T-cell (primary cell): ENCODE measurements at regions not wholly inside any gene's neighbourhood (a gene's known extent, or its start where the extent isn't known, plus 50 kb on each side); places are given as distances from the start of the nearest gene placed in this dataset.

Experiments used
- ATAC-seq, 4 experiments: fragments of 200-7000 bp in 3 of 4; fragments of 150-1000 bp in 1 of 4; cut with Tn5 transposase; replicated peaks in 1 of 4; 1 replicate in 3 of 4; 2 replicates in 1 of 4; pipeline ENCODE4 v1.10.0; 2021; ENCODE audit warnings: moderate library complexity in 3 of 4, mild to moderate bottlenecking in 2 of 4, moderate number of reproducible peaks in 1 of 4
- CTCF ChIA-PET, 2 donors: fragments of 300-600 bp; sonication (Branson Sonifier 250); formaldehyde crosslinking; loops; one replicate each; lab custom pipeline; 2022; ENCODE audit warnings: antibody characterized with exemption in 2 of 2; lab: Charles Lee
- POLR2A ChIA-PET, 2 donors: fragments of 300-600 bp; sonication (Branson Sonifier 250); formaldehyde crosslinking; loops; one replicate each; lab custom pipeline; 2022; ENCODE audit warnings: antibody characterized with exemption in 2 of 2; lab: Charles Lee
- DNase-seq, 35 experiments: peaks; one replicate each; pipeline versions ENCODE4 v3.0.0 to v3.0.0-alpha.2; 2013 to 2023
- H3K27ac ChIP-seq: one replicate; pipeline ENCODE4 v1.5.1; 2013; ENCODE audit warnings: low read length
- H3K27me3 ChIP-seq, 2 experiments: replicated peaks in 1 of 2; 1 replicate in 1 of 2; 2 replicates in 1 of 2; pipeline versions ENCODE4 v1.6.1 to v1.7.0; 2013; ENCODE audit warnings: low read length in 1 of 2, mixed read lengths in 1 of 2; ENCODE audit not compliant: control insufficient read depth in 2 of 2, insufficient read depth in 2 of 2; ENCODE audit errors: extremely low read depth in 1 of 2
- H3K36me3 ChIP-seq, 2 donors: 1 replicate in 1 of 2; 2 replicates in 1 of 2; pipeline versions ENCODE4 v1.6.1 to v1.7.0; 2013; ENCODE audit warnings: low read length in 1 of 2; ENCODE audit not compliant: control insufficient read depth in 2 of 2, insufficient read depth in 1 of 2; ENCODE audit errors: extremely low read depth in 1 of 2
- H3K4me1 ChIP-seq, 2 experiments: 1 replicate in 1 of 2; 2 replicates in 1 of 2; pipeline versions ENCODE4 v1.6.1 to v1.7.0; 2013; ENCODE audit warnings: low read length in 2 of 2, mixed read lengths in 1 of 2; ENCODE audit not compliant: insufficient read depth in 2 of 2, control insufficient read depth in 1 of 2; ENCODE audit errors: extremely low read depth in 1 of 2
- H3K4me3 ChIP-seq, 2 donors: 1 replicate in 1 of 2; 2 replicates in 1 of 2; pipeline versions ENCODE4 v1.5.1 to v1.7.0; 2013; ENCODE audit warnings: mild to moderate bottlenecking in 2 of 2, low read length in 1 of 2, moderate library complexity in 1 of 2; ENCODE audit not compliant: control insufficient read depth in 1 of 2; ENCODE audit errors: extremely low read depth in 1 of 2
- H3K9me3 ChIP-seq: 2 replicates; pipeline ENCODE4 v1.7.0; 2013
- H3K27ac Mint-ChIP-seq, 2 donors: one replicate each; pipeline ENCODE4 v1.8.0; 2020 to 2021; ENCODE audit warnings: mild to moderate bottlenecking in 2 of 2, mixed read lengths in 2 of 2
- H3K27me3 Mint-ChIP-seq, 2 donors: one replicate each; pipeline ENCODE4 v1.8.0; 2021 to 2022; ENCODE audit warnings: mixed read lengths in 2 of 2
- H3K36me3 Mint-ChIP-seq: one replicate; pipeline ENCODE4 v1.8.0; 2021; ENCODE audit warnings: mixed read lengths
- H3K4me1 Mint-ChIP-seq, 3 donors: one replicate each; pipeline ENCODE4 v1.8.0; 2020 to 2022; ENCODE audit warnings: mixed read lengths in 3 of 3, mild to moderate bottlenecking in 1 of 3
- H3K4me3 Mint-ChIP-seq, 3 donors: one replicate each; pipeline ENCODE4 v1.8.0; 2020 to 2022; ENCODE audit warnings: mild to moderate bottlenecking in 3 of 3, mixed read lengths in 3 of 3, moderate library complexity in 3 of 3
- H3K9me3 Mint-ChIP-seq, 3 donors: one replicate each; pipeline ENCODE4 v1.8.0; 2020 to 2022; ENCODE audit warnings: mixed read lengths in 3 of 3
- WGBS: methylation state at CpG from one replicate; pipeline ENCODE4 v1.1.5; 2013; ENCODE audit warnings: missing lambda C conversion rate; ENCODE audit not compliant: insufficient coverage; 5-methylcytosine and 5-hydroxymethylcytosine counted together

- no peak overlapping the region for H3K27ac ChIP-seq
- Mint-ChIP-seq H3K9me3 (peaks cover 0 to 14% (median 0%) of the 10 kb centered on the region in 3 donors), H3K27ac (no peak overlapping the region), H3K36me3 (no peaks in the 10 kb centered on the region), H3K4me1 (no peaks in the 10 kb centered on the region), H3K4me3 (no peak overlapping the region), H3K27me3 (peaks cover 25 to 27% of the 10 kb centered on the region in 2 donors)
- H3K4me3 ChIP-seq, result no peak overlapping the region
- H3K9me3 ChIP-seq, result no peaks in the 10 kb centered on the region
- CTCF ChIA-PET, result no interaction called here
- peaks cover 0 to 21% of the 10 kb centered on the region in 2 experiments for H3K27me3 ChIP-seq
- DNase-seq (no peak), ATAC-seq (no peak)
- H3K36me3 ChIP-seq, result no peaks in the 10 kb centered on the region
- H3K4me1 ChIP-seq, result no peaks in the 10 kb centered on the region
- POLR2A ChIA-PET, result no interaction called here
- WGBS, result 82% methylated on average over 4 of the region's 6 CpGs
These were observed 381.2 kb downstream of the MN1 start for GRCh38 chr22:27420195-27420816.

GRCh38 chr22:27420817-27421361, 380.7 kb downstream of the MN1 start:
- Histone ChIP-seq H3K36me3 (no peaks in the 10 kb centered on the region), H3K27me3 (peaks cover 0 to 21% of the 10 kb centered on the region in 2 experiments), H3K4me1 (no peaks in the 10 kb centered on the region), H3K27ac (no peak overlapping the region), H3K9me3 (no peaks in the 10 kb centered on the region), H3K4me3 (no peak overlapping the region)
- Mint-ChIP-seq H3K36me3 (no peaks in the 10 kb centered on the region), H3K4me1 (no peaks in the 10 kb centered on the region), H3K27me3 (peaks cover 24 to 25% of the 10 kb centered on the region in 2 donors), H3K4me3 (no peak overlapping the region), H3K27ac (no peak overlapping the region), H3K9me3 (peaks cover 0 to 14% (median 0%) of the 10 kb centered on the region in 3 donors)
- POLR2A ChIA-PET, result no interaction called here
- no peak for ATAC-seq
- CTCF ChIA-PET, result no interaction called here
- DNase-seq, result no peak
- WGBS, result 13% methylated on average over 24 of the region's 27 CpGs

GRCh38 chr22:27422442-27422841, 379.1 kb downstream of the MN1 start:
- H3K9me3 Mint-ChIP-seq, result peaks cover 0 to 16% (median 0%) of the 10 kb centered on the region in 3 donors

GRCh38 chr22:27424319-27424718, 377.2 kb downstream of the MN1 start:
- no peaks in the 10 kb centered on the region for H3K36me3 ChIP-seq
- DNase-seq (no peak), ATAC-seq (no peak)
- peaks cover 13 to 16% of the 10 kb centered on the region in 2 donors for H3K27me3 Mint-ChIP-seq
- POLR2A ChIA-PET, result no interaction called here
- no peak overlapping the region for H3K27ac Mint-ChIP-seq
- H3K36me3 Mint-ChIP-seq, result no peaks in the 10 kb centered on the region
- H3K9me3 Mint-ChIP-seq, result peaks cover 0 to 25% (median 6%) of the 10 kb centered on the region in 3 donors
- no peaks in the 10 kb centered on the region for H3K4me1 ChIP-seq
- H3K4me3 Mint-ChIP-seq, result no peak overlapping the region
- H3K4me3 ChIP-seq, result no peak overlapping the region
- CTCF ChIA-PET, result no interaction called here
- H3K27ac ChIP-seq, result no peak overlapping the region
- H3K9me3 ChIP-seq, result no peaks in the 10 kb centered on the region
- no peaks in the 10 kb centered on the region for H3K4me1 Mint-ChIP-seq
- peaks cover 0 to 18% of the 10 kb centered on the region in 2 experiments for H3K27me3 ChIP-seq

More at GRCh38 chr22:27422442-27422841, 379.1 kb downstream of the MN1 start:
- DNase-seq (no peak), ATAC-seq (no peak)
- H3K36me3 Mint-ChIP-seq, result no peaks in the 10 kb centered on the region
- no peaks in the 10 kb centered on the region for H3K9me3 ChIP-seq
- no peaks in the 10 kb centered on the region for H3K36me3 ChIP-seq
- no peak overlapping the region for H3K4me3 Mint-ChIP-seq
- no peak overlapping the region for H3K4me3 ChIP-seq
- peaks cover 0 to 14% of the 10 kb centered on the region in 2 experiments for H3K27me3 ChIP-seq
- H3K4me1 Mint-ChIP-seq, result no peaks in the 10 kb centered on the region
- no peak overlapping the region for H3K27ac ChIP-seq
- H3K27me3 Mint-ChIP-seq, result peaks cover 15 to 17% of the 10 kb centered on the region in 2 donors
- H3K4me1 ChIP-seq, result no peaks in the 10 kb centered on the region
- CTCF ChIA-PET, result no interaction called here
- POLR2A ChIA-PET, result no interaction called here
- H3K27ac Mint-ChIP-seq, result no peak overlapping the region

- Mint-ChIP-seq H3K36me3 (no peaks in the 10 kb centered on the region), H3K27me3 (peaks cover 0 to 7% of the 10 kb centered on the region in 2 donors), H3K27ac (no peak overlapping the region), H3K9me3 (peaks cover 0 to 19% (median 14%) of the 10 kb centered on the region in 3 donors), H3K4me1 (no peaks in the 10 kb centered on the region), H3K4me3 (no peak overlapping the region)
- DNase-seq (no peak), ATAC-seq (no peak)
- ChIA-PET POLR2A (no interaction called here), CTCF (no interaction called here)
- peaks cover 0 to 9% of the 10 kb centered on the region in 2 experiments for H3K27me3 ChIP-seq
- no peaks in the 10 kb centered on the region for H3K9me3 ChIP-seq
- H3K4me1 ChIP-seq, result no peaks in the 10 kb centered on the region
- 84% methylated on average over 10 of the region's 10 CpGs for WGBS
- no peak overlapping the region for H3K27ac ChIP-seq
- H3K36me3 ChIP-seq, result no peaks in the 10 kb centered on the region
- H3K4me3 ChIP-seq, result no peak overlapping the region
These were observed 372.1 kb downstream of the MN1 start for GRCh38 chr22:27429476-27429875.

- 77% methylated on average over 7 of the region's 7 CpGs for WGBS
- H3K4me1 Mint-ChIP-seq, result no peaks in the 10 kb centered on the region
- peaks cover 0 to 18% (median 14%) of the 10 kb centered on the region in 3 donors for H3K9me3 Mint-ChIP-seq
- no peaks in the 10 kb centered on the region for H3K4me1 ChIP-seq
- no peak overlapping the region for H3K4me3 ChIP-seq
- H3K36me3 ChIP-seq, result no peaks in the 10 kb centered on the region
- no peak overlapping the region for H3K4me3 Mint-ChIP-seq
- DNase-seq (no peak), ATAC-seq (no peak)
- peaks cover 0 to 7% of the 10 kb centered on the region in 2 donors for H3K27me3 Mint-ChIP-seq
- H3K27me3 ChIP-seq, result peaks cover 0 to 12% of the 10 kb centered on the region in 2 experiments
- H3K27ac ChIP-seq, result no peak overlapping the region
- ChIA-PET POLR2A (no interaction called here), CTCF (no interaction called here)
- no peaks in the 10 kb centered on the region for H3K36me3 Mint-ChIP-seq
- no peak overlapping the region for H3K27ac Mint-ChIP-seq
- no peaks in the 10 kb centered on the region for H3K9me3 ChIP-seq
These were observed 370.5 kb downstream of the MN1 start for GRCh38 chr22:27431081-27431480.
